Activated CD4-positive, alpha-beta T cell treated with anti-CD3 and anti-CD28 coated beads, Interleukin-2, Interleukin-4, amounts not matched to agents 100 ng/mL and 50 ng/mL, durations not matched to agents 16 hours and 8 hours (primary cell): ENCODE measurements at regions not wholly inside any gene's neighbourhood (a gene's known extent, or its start where the extent isn't known, plus 50 kb on each side); places are given as distances from the start of the nearest gene placed in this dataset.
A peak's percentile ranks its signal among the peaks of the same experiment; 100 is the strongest.

ENCODE experiments used
- DNase-seq: peaks from one replicate; pipeline ENCODE4 v3.0.0-alpha.2; 2020; ENCODE audit warnings: low spot score

DNA sequence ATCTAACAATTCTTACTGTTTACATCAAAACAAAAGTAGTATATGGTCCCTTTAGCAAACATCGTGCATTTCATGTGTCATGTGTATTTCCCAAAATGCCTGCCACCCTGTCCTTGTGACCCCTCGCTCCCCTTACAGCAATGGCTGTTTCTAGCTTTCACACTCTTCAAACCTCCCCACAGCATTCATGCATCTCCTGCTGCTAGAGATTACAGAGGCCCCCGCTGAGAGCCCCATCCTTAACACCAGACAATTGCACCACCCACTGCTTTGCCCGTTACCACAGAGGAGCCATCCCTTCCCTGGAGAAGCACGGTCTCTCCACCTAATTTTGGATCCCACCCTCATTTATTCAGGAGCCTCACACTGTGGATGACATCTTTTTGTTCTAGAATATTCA is 149.7 kb upstream of the IRX4 start:
- no peak for DNase-seq

DNA sequence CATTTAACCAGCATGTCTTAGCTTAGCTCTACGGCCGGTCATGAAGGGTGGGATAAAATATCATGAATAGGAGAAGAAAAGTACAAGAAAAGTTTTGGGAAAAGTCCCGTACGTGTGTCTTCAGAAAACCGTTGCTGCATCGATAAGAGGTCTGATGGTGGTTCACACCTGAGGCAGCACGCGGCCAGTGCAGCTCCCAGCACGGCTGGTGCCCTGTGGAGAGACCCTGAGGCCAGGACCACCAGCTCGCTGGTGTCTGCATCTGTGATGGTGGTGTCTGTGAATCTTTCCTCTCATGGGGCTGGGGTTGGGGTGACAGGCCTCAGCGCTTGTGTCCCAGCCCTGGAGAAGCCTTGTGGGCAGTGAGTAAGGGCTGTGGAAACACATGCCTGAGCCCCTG is 148.9 kb upstream of the IRX4 start:
- no peak for DNase-seq

DNA sequence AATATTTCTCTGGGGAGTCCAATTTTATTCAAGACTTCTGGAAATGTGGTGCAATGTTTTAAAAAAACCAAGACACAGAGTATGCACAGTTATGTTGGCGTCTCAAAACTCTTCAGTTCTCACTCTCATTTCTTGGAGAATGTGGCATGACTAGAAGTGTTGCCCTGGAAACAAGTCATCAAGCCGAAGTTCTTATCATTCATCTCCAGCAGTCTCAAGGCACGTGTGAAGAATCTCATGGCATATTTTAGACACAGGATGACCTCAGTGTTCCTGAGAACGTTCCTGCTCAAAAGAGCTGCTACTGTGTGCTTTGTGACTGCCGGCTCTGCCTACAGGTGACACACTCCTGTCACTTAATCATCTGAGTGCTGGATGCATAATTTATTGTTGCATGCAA is 147.4 kb upstream of the IRX4 start:
- DNase-seq: no peak

DNA sequence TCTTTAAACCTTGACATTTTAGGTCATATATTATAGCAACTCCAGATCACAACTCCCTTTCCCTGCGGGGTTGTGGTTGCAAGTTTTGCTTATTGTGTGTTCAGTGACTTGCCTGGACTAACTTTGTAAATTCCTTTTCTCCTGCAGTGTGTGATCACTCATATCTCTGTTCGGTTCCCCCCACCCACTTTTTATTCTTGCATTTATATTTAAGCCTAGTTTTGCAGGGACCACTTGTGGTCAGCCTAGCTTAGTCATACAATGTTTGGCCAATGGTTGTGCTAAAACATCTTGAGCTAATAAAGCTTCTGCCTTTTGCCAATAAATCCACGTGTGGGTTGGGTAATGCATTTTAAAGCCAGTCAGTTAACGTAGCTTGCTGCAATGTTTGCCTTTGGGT is 146.5 kb upstream of the IRX4 start:
- DNase-seq: no peak

DNA sequence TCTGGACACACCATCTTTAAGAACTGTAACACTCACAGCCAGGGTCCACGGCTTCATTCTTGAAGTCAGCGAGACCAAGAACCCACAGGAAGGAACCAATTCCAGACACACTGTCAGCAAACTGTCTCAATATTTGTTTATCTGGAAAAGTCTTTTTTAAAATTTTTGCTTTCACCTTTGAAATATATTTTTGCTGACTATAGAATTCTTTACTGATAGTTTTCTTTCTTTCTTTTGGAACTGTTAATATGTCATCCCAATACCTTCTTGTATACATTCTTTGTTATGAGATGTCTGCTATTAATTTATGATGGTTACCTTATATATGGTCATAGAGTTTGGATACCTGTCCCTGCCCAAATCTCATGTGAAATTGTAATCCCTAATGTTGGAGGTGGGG is 145.1 kb upstream of the IRX4 start:
- DNase-seq: no peak

DNA sequence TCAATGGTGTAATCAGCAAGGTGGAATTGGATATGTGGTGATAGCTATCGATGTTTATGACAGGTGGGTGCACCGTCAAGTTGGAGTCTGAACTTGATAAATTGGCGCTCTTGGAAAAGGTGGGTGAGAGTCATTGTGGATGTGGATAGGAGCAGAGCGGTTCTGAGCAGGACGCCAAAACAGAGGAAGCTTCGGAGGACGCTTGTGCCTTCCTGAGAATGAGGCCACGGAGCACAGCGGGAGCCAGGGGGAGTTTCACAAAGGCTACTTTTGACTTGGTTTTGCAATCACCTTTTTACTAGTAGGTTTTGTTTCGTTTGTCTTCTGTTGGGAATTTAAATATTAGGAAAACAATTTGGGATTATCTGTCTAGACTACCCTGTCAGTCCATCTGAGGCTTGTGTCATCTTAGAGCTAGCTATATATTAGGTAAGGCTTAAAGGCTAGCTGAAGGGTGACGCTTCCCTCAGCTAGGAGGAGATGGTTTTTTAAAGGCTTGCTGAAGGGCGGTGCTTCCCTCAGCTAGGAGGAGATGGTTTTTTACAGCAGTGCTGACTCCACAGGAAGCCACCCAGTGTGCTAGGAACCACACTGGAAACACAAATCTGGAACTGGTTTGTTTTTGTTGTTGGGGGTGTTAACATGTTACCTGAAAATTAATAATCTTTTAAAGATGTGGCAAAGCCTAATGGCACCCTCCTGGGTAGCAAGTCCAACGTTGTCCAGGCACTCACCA is 142.4 kb upstream of the IRX4 start:
- no peak for DNase-seq

DNA sequence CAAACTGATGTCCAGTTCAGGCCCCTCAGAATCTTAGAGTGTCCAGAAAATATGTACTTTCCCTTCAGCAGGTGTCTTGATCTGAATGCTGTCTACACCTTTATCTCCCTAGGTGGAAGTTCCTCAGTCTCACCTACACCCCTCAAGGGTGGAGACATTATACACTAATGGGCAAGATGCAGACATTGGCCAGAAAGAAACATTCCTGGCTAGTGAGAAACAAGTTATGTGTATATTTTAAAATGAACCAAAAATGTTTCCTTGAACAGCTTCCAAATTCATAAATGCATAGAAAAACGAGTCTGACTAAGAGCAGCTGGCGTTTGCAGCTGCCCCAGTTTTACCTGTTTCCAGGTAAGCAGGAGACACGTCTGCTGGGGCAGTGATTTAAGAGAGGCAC is 140.5 kb upstream of the IRX4 start:
- no peak for DNase-seq

DNA sequence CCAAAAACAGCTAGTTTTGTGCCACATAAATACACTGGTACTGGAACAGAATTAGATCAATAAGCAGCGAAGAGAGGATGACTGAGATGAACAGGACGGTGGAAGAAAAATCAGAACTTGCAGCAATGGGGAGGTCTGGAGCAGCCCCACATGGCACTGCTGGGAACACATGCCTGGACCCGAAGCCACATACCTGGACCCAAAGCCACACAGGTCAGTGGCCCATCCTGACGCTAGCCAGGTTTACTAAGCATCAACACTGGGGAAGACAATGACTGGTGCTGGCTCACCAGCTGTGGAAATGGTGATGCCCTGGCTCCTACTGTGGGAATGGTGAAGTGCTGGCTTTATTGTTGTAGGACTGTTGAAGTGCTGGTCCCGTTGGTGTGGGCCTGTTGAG is 139.7 kb upstream of the IRX4 start:
- DNase-seq: no peak

DNA sequence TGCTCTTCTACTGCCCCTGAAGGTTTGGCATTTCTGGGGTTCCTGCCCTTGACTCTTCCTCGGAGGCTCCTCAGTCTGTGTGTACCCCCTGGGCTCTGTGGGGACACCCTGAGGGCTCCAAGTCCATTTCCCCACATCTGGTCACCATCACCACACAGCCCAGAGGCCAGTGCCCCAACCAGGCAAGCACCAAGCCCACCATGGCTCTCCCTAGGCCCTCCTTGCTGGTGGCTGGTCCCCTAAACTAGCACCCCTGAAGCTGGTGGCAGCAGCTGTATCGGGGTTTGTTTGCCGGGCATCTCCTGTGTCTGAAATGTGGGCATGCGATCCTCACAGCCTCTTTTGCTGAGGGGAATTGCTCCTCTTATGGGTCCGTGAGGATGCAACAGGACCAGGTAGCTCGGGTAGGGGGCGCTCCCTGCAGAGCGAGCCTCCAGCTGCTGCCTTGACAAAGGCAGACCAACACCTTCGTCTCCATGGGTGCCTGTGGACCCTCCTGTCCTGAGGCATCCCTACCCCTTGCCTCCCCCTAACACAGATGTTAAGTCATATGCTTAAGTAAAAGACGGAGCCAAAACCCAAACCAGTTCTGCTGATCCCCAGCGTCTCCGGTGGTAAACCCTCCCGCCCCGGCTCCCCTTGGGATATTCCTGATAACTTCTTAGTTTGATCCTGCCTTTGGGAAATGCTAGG is 138.9 kb upstream of the IRX4 start:
- DNase-seq: no peak

DNA sequence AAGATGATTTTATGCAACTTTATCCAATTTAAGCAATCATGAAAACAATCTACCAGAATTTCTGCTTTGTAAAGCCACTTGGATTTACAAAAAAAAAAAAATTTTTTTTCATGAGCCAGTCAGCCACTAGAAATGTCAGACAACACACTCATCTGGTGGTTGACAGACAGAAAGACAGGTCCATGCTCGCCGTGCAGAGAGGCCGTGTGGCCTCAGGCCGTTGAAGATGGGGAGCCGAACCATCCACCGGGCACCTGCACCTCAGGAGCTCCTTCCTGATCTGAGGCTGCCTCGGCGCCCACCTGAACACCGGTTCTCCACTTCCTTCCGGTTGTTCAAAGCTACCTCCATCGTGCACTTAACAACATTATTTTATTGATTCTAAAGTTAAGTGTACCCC is 138.0 kb upstream of the IRX4 start:
- no peak for DNase-seq

DNA sequence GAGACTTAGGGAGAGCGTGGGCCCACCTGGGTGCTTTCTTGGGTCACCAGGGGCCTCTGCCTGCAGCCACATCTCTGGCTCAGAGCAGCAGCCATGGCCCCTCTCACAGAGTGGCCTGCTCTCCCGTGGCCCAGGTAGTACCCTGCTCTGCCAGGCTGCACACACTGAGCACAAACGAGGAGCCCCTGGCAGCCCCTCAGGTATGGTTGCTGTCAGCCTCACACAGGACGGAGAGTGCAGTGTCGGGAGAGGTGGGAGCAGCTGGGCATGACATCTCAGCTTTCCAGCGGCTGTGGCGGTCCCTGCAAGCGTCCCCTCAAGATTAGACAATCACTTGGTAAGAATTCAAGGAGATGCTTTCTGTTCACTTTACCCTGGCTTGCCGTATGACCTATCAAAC is 137.0 kb upstream of the IRX4 start:
- DNase-seq: no peak

DNA sequence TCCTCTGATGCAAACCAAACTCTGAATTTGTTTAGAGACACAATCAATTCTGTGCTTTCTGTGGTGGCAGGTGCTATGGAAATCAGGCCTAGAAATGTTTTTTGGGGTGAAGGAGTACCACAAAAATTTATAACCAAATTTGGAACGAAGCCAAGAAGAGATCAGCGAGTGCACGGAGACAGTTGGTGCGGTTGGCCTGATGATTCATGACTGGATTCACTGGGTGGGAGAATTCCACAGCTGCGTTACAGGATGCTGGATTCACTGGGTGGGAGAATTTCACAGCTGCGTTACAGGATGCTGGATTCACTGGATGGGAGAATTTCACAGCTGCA is 135.6 kb upstream of the IRX4 start:
- DNase-seq: no peak

DNA sequence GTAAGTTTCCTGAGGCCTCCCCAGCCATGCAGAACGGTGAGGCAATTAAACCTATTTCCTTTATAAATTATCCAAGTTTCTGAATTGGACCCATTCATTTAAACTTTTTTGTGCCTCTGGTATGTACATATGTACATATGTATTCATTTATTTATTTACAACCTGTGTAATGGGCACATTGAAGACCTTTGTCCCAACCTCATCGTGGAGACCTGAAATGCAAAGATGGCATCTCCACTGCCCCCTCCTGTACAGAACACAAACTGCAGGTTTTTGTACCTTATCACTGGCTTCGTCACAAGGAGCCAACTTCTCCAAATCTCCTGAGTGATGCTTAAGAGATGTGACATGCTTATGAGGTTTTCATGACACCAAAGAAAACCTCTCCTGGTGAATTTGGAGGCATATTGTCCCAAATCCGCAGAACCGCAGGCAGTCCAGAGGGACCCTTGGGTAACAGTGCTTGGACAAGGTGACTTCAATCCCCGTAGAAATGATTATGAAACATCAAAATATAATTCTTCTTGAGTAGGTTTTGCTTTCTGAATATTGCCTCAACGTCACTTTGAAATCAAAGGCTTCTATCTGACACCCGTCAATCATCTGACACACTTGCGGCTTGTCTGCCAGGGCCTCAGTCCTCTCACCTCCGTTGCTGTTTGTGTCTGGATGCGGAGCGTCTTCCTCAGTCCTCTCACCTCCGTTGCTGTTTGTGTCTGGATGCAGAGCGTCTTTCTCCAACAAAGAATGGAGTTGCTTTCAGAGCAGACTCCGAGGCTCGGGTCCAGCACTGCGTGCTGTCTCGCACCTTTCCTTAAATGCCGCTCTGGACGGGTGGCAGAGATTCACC is 135.0 kb upstream of the IRX4 start:
- peak; percentile 34 for DNase-seq

DNA sequence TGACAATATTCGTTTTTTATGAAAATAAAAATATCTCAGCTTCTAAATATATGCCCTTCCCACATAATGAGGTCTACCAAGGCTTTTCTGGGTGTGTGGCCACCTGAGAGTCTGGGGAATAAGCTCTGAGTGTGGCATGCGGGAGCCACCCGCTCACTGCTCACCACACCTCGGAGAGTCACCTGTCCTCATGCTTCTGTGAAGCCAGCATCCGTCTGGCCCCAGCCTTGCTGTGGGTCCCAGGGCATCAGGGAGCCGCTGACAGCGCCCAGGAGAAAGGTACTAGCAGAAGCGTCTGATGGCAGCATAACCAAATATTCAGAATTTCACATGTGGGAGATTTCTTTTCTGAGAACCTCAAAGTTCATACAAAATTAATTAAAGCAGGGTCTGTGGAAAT is 133.2 kb upstream of the IRX4 start:
- no peak for DNase-seq

DNA sequence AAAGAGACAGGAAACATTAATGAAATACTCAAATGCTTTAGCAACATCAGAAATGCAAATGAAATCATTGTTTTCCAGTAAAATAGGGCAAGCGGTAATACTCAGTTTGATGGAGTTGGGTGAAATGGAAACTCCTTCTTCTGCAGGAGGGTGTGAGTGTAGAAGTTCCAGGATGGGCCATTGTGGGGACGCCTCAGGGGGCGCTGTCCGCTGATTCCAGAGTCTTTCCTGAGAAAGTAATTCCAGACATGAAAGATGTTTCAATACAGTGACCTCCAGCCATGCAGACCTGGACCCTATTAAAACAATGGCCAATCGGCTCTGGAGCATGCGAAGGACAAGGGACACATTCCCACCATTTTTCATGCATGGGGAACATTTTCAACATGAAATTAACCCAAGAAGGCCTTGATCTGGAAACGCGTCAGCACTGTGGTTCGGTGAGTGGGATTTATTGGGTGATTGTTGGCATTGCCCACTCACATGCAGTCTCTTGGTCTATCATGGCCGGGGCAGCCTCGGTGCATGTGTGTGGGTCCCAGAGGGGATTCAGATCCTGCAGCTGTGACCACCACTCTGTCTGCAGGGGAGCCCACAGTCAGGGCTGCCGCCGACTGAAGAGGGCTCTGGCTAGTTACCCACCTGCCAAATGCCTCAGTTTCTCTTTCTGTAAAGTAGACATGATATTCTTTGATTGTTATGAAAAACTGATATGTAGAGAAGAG is 132.6 kb upstream of the IRX4 start:
- no peak for DNase-seq

DNA sequence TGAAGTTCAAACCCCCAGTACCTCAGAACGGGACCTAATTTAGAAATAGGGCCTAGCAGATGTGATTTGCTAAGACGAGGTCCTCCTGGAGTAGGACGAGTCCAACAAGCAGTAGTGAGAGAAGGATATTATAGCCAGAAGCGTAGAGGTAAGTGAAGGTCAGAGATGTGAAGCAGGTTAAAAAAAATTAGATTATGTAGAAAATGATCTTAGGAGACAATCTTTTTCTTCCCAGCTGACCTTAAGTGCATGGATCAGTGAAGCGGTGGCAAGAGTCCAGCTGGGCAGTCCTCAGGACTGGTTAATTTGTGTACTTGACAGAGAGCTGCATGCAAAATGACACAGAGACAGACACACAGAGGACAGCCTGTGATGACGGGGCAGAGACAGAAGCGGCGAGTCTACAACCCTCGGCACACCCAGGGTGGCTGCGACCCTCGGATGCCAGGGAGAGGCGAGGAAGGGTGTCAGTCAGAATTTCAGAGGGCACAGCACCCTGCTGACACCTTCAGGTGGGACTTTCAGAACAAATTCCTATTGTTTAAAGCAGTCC is 131.4 kb upstream of the IRX4 start:
- DNase-seq: no peak

DNA sequence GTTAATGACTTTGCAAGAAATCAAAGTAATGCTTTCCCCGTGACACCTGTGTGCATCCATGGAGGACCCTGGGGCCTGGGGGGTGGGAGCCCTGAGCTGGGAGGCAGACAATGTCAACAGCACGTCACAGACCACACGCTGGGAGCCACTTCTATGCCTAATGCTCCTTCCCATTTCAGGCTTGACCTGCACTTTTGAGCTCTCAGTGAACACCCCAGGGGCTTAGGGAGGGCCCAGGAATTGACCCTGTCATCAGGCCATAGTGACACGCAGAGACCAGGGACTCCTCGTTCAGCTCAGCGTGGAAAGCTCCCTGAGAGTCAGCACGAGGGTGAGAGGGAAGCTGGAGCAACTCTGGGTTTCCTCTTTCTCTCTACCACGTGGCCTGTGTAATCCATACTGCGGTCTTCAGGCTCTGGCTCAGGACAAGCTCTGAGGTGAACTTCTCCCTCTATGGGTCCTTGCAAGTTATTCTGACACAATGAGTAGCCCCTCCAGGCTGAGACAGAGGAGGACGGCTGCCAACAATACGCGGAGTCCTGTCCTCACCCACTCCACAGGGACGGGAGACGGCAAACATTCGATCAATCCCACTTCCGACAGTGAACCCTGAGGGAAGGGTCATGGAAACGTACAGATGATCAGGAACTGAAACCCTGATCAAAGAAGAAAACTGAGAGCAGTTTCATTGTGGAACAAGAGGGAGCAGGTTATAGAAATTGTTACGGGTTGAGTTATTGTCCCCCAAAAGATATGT is 130.8 kb upstream of the IRX4 start:
- DNase-seq: no peak

DNA sequence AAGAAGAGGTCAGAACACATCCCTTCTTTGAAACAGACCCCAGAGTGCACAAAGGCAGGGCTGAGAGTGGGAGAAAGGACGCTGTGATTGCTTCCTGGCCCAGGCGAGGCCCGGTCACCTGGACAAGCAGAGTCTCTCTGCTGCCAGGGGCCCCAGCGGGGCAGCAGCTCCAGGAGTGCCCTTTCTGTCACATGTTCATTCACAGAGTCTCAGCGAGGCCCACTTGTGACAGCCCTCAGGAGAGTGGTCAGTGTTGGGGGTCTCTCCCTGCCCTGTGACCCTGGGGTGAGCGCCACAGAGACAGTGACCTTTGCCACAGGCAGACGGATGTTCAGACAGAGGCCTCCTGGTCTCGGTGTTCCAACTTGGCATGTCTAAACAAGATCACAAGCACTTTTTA is 130.2 kb upstream of the IRX4 start:
- DNase-seq: no peak

DNA sequence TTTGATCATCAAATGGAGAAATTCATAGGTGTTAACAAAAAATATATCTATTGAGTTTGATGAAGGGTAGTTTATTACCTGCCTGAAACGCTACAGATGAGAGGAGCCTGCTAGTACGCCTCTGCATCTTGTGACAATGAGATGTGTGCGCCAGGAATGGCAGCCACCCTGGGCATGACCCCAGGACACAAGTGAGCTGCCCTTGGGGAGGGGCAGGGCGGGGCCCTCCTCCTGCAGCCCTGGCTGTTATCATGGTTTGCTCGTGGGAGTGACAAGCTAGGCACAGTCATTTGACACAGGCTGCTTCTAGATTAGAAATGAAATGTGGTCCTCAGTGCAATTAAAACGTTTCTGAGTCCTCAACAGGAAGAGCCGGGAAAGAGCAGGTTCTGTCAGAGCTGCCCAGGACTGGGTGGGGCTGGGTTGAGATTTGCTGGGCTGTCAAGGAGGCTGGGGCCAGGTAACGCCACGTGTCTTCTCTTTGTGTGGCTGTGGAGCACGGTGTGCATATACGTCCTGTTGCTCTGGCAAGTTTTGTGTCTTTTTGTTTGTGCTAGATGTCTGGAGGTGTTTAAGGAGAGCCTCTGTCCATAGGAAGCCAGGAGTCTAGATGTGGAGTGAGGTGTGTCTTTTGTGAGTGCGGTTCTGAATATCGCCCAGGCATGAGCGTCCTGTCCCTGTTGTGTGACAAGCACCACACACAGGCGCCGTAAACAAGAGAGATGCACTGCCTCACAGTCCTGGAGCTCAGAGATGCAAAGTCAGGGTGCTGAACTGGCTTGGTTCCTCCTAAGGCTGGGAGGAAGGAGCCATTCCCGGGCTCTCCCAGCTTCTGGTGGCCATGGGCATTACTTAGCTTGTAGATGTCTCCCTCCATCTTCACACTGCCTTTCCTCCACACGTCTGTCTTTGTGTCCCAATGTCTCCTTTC is 129.0 kb upstream of the IRX4 start:
- DNase-seq: no peak

DNA sequence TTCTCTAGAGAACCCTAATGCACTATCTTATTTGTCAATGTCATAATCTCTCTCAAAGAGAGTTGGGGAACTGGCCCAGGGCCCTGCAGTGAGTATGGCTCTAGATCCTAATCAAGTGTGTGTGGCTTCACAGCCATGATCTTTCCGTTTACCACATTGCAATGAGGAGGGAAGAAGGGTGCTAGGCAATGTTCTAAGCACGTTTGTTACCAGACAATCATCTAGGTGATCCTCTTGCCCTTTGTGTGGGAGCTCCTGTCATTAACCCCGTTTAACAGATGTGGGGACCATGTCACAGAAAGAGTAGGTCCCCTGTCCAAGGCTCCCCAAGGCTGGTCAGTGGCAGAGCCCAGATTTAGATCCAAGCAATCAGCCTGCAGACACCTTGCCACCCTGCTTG is 128.2 kb upstream of the IRX4 start:
- DNase-seq: no peak
